ENCODE measurements at regions not wholly inside any gene's neighbourhood (a gene's known extent, or its start where the extent isn't known, plus 50 kb on each side); places are given as distances from the start of the nearest gene placed in this dataset.

DNA sequence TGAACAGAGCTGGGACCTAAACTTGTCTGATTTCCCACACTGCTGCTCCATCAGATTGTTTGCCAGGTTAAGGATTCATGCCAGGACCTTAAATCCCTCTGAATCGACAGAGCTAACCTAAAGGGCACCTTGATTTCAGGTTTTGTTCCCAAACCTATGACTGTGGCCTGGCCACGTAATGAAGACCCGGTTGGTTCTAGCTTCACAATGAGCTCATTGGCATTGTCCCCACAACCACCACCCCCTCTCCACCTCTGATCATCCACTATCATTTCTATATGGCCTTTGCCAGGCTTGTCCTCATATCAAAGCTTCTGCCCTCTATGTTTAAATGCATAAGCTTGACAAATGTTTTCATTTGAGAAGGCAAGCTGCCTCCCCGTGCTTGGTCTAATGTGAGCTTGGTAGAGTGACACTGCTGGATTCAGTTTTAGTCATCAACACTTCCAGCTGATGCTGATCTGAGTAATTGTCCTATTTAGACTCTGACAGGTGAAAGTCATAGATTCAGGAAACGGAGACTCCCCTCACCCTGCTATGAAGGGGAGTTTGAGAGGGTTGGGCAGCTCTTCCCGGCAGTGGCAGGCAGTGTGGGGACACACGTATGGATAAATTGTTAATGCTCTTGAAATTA is 407.1 kb upstream of the CFAP20DC start (continued):
- TF ChIP-seq MAX (IDR thresholded peaks at IDR 0.05): no peak

DNA sequence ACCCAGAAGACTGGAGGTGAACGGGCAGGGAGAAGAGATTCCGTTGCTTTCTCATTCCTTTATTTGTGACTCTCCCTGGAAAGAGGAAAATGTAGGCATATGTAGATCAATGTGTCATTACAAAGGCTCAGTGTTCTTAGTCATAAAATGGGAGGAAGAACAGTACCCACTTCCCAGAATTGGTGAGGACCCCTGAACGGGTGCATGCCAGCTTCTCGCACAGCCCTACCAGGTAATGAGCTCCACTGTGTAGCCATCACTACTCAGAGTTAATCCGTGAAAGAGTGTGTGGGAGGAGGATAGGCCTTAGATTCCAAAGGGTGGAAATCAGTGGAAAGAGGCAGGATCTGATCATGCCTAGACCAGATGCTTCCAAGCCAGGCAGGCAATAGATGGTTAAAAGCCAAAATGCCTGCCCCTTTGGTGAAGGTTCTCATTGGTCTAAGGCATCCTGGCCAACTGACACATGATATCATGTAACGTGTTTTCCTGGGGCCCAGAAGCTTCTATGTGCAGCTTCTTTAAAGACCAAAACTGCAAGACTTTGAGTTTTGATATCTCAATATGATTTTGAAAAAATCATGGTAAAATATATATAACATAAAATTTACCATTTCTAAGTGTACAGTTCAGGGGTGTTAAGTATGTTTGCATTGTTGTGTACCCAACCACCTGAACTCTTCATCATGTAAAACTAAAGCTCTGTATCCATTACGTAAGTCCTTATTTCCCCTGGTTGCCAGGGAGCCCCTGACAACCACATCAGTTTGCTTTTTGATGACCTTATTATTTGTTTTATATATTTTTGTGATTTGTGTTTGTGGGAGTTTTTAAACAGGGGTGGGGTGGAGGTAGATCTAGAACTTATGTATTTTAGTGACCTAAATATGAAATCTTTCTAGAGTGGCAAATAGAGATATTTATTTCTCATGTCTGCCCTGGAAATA is 402.2 kb upstream of the CFAP20DC start:
- Histone ChIP-seq H3K27me3 (ENCODE audit: control insufficient read depth in 4 of 4, insufficient read depth in 4 of 4, low read length in 3 of 4) (no peaks in the 10 kb centered on the region), H3K4me1 (ENCODE audit: control insufficient read depth in 4 of 4, insufficient read depth in 4 of 4, low read length in 3 of 4) (no peaks in the 10 kb centered on the region), H3K9me3 (ENCODE audit: control insufficient read depth in 4 of 4, low read length in 3 of 4) (no peaks in the 10 kb centered on the region), H3K9ac (ENCODE audit: low read depth in 1 of 2, low read length in 2 of 2) (no peak overlapping the region), H3K27ac (ENCODE audit: low read depth in 1 of 2, low read length in 2 of 2) (no peak overlapping the region), H3K4me3 (ENCODE audit: low read depth in 1 of 3, low read length in 3 of 3) (no peak overlapping the region), H3K36me3 (ENCODE audit: control insufficient read depth in 4 of 4, insufficient read depth in 3 of 4, low read depth in 1 of 4, low read length in 3 of 4) (no peaks in the 10 kb centered on the region)
- 80% methylated on average over 7 of the region's 7 CpGs for WGBS
- TF ChIP-seq MAX (IDR thresholded peaks at IDR 0.05): no peak
- no peak for TF ChIP-seq FOXA1 (IDR thresholded peaks at IDR 0.05)
- no peak for TF ChIP-seq HNF4A (conservative IDR thresholded peaks at IDR 0.05)
- TF ChIP-seq RXRA (IDR thresholded peaks at IDR 0.05): no peak
- no peak for TF ChIP-seq EGR1 (IDR thresholded peaks at IDR 0.05; ENCODE audit: low read depth in 2 of 2)
- TF ChIP-seq RAD21 (IDR thresholded peaks at IDR 0.05): no peak
- DNase-seq (ENCODE audit: low spot score): no peak

- H3K4me3 ChIP-seq (ENCODE audit: low read depth in 1 of 3, low read length in 3 of 3): no peak overlapping the region
- TF ChIP-seq YY1 (IDR thresholded peaks at IDR 0.05) (no peak), REST (IDR thresholded peaks at IDR 0.05) (no peak), ZBTB33 (IDR thresholded peaks at IDR 0.05) (no peak), TAF1 (conservative IDR thresholded peaks at IDR 0.05) (no peak), EGR1 (IDR thresholded peaks at IDR 0.05; ENCODE audit: low read depth in 2 of 2) (no peak), JUND (IDR thresholded peaks at IDR 0.05) (no peak), FOXA2 (IDR thresholded peaks at IDR 0.05) (no peak), GABPA (IDR thresholded peaks at IDR 0.05 in 1 of 2, conservative IDR thresholded peaks at IDR 0.05 in 1 of 2) (no peak), HNF4G (IDR thresholded peaks at IDR 0.05) (no peak), RXRA (IDR thresholded peaks at IDR 0.05) (no peak), RAD21 (IDR thresholded peaks at IDR 0.05) (no peak), FOXA1 (IDR thresholded peaks at IDR 0.05) (no peak), MAX (IDR thresholded peaks at IDR 0.05) (no peak), SP1 (IDR thresholded peaks at IDR 0.05) (no peak)
- TF ChIP-seq, protein P1, sequence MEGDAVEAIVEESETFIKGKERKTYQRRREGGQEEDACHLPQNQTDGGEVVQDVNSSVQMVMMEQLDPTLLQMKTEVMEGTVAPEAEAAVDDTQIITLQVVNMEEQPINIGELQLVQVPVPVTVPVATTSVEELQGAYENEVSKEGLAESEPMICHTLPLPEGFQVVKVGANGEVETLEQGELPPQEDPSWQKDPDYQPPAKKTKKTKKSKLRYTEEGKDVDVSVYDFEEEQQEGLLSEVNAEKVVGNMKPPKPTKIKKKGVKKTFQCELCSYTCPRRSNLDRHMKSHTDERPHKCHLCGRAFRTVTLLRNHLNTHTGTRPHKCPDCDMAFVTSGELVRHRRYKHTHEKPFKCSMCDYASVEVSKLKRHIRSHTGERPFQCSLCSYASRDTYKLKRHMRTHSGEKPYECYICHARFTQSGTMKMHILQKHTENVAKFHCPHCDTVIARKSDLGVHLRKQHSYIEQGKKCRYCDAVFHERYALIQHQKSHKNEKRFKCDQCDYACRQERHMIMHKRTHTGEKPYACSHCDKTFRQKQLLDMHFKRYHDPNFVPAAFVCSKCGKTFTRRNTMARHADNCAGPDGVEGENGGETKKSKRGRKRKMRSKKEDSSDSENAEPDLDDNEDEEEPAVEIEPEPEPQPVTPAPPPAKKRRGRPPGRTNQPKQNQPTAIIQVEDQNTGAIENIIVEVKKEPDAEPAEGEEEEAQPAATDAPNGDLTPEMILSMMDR (IDR thresholded peaks at IDR 0.05; ENCODE audit: low read depth, low read length, missing input control): no peak
- H3K9ac ChIP-seq (ENCODE audit: low read depth in 1 of 2, low read length in 2 of 2): no peak overlapping the region
- no peak for DNase-seq (ENCODE audit: low spot score)
- 63% methylated on average over 6 of the region's 6 CpGs for WGBS
- no peak overlapping the region for H3K27ac ChIP-seq (ENCODE audit: low read depth in 1 of 2, low read length in 2 of 2)
- no peaks in the 10 kb centered on the region for H3K9me3 ChIP-seq (ENCODE audit: control insufficient read depth in 4 of 4, low read length in 3 of 4)
- H3K36me3 ChIP-seq (ENCODE audit: control insufficient read depth in 4 of 4, insufficient read depth in 3 of 4, low read depth in 1 of 4, low read length in 3 of 4): no peaks in the 10 kb centered on the region
- H3K4me1 ChIP-seq (ENCODE audit: control insufficient read depth in 4 of 4, insufficient read depth in 4 of 4, low read length in 3 of 4): no peaks in the 10 kb centered on the region
- no peaks in the 10 kb centered on the region for H3K27me3 ChIP-seq (ENCODE audit: control insufficient read depth in 4 of 4, insufficient read depth in 4 of 4, low read length in 3 of 4)
Observed at GRCh38 chr3:59450946-59451763, 401.3 kb upstream of the CFAP20DC start.
